GM21367 (cell line): ENCODE measurements at regions not wholly inside any gene's neighbourhood (a gene's known extent, or its start where the extent isn't known, plus 50 kb on each side); places are given as distances from the start of the nearest gene placed in this dataset.
"Not testable (repeated sequence)": the region's sequence is repeated elsewhere in the genome, so short reads cannot be mapped to it uniquely, and the experiment has no call there.

ENCODE experiments used
- ATAC-seq: cut with Tn5 transposase; IDR thresholded peaks from one replicate; pipeline ENCODE4 v1.9.1; 2021; ENCODE audit not compliant: unreplicated experiment

DNA sequence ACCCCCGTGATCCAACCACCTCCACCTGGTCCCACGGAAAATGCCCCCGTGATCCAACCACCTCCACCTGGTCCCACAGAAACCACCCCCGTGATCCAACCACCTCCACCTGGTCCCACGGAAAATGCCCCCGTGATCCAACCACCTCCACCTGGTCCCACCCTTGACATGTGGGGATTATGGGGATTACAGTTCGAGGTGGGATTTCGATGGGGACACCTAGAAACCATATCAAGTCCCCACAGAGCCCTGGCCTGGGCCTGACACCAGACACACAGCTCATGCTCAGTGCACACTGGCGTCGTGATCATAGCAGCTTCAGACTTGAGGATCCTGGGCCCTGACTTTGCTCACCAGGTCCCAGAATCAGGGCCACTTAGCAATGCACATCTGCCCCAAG lies 637.7 kb downstream of the TBC1D22A start:
- ATAC-seq = not testable (repeated sequence)

DNA sequence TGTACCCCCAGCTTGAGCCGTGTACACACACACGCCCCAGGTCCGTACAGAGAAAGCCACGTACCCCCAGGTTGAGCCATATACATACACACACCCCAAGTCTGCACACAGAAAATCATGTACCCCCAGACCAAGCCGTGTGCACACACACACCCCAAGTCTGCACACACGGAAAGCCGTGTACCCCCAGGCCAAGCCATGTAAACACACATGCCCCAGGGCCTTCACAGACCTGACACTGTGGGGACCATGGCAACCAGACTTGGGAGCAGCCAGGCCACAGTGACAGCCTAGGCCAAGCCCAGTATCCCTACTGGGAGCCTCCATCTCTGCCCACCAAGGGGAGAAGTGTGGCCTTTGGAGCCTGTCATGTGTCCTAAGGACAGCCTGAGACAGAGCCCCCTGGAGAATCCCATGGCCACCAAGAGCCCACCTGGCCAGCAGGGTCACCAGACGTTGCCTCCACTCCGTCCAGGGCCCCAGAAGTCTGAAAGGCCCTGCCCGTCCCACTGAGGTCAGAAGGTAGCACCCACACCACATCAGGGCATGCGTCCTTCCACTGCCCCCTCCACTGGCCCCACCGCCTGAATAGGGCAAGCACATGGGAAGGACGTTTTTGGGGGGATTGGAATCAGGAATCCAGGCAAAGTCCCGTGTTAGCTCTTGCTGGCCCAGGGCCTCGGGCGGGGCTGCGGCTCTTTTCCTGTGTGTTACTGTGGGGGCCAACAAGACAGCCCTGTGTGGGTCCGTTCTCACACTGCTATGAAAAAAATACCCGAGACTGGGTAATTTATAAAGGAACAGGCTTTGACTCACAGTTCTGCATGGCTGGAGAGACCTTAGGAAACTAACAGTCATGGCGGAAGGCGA lies 636.7 kb downstream of the TBC1D22A start:
- ATAC-seq = no peak

DNA sequence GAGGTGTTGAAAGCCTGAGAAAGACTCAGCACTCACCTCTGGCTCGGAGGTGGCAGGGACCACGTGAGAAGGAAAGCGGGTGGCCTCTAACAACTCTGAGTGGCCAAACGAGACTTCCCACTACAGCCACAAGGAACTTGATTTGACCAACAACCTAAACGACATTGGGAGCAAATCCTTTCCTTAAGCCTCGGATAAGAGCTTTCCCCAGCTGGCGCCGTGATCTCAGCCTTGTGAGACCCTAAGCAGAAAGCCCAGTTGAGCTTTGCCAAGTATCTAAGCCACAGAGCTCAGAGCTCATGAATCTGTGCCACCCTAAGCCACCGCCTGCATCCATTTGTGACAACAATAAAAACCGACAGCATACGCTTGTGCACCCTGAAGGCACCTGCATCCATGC lies 636.0 kb downstream of the TBC1D22A start:
- no peak for ATAC-seq

DNA sequence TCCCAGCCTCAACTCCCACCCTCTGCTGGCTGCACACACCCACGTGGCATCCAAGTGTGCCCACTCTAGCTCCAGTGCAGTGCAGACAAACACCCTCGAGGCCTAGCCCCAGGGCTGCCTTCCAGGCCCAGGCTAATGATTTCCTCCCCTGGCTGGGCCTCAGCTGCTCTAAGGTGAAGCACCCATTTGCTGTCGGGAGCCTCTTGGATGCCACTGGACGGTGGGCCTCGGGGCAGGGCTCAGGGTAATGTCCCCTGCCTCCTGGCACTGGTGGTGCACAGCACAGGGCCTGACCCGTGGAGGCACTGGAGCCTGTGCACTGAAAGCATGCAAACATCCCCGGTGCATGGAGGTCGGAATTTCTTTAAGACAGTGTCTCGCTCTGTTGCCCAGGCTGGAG lies 635.2 kb downstream of the TBC1D22A start:
- ATAC-seq = no peak

DNA sequence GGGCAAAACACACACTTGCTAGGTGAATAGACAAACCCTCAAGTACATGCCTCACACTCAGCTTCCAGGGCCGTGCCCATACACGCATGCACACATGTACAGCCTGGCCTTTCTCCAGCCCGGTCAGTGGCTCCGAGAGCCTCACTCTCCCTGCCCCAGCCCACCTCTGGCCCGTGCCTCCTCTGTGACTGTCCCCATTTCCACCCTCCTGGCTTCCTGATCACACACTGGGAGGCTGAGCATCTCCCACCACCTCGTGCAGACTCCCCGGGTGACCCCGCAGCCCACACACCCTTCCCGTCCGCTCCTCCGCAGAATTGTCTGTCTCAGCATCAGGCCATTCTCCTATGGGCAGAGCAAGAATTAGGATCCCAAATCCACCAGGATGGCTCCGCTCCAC lies 634.1 kb downstream of the TBC1D22A start:
- ATAC-seq = no peak

DNA sequence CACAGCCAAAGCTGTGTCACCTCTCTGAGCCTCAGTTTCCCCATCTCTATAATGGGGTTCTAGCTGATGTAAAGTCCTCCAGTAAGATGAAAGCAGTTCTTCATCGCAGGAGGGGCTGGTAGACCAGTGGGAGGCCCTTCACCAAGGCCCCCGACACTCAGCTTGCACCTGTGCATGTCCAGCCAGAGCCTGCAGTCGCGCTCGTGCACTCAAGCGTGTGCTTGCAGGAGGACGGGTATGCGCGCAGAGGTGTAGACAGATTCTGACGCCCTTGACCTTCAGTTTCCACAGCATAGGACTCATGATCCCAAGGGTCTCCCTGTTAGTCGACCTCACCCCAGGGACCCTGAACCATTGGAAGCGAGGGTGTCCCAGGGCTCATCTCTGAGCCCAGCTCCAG lies 633.7 kb downstream of the TBC1D22A start:
- ATAC-seq = no peak

DNA sequence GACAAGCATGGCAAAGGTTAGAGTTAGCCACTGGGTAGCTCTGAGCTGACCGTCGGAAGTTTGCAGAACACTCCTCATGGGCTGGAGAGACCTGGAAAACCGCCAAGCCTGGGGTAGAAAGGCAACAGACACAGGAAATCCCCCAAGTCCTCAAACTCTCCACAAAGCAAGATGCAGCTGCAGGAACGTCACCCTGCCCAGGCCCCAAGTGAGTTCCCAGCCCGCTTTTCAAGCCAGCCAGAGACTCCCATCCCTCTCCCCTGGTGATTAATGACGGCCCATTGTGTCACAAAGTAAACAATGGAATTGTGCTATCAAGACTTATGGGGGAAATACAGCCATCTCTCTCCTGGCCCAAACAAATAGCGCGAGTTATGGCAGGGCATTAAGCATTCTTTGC lies 633.0 kb downstream of the TBC1D22A start:
- ATAC-seq = no peak

DNA sequence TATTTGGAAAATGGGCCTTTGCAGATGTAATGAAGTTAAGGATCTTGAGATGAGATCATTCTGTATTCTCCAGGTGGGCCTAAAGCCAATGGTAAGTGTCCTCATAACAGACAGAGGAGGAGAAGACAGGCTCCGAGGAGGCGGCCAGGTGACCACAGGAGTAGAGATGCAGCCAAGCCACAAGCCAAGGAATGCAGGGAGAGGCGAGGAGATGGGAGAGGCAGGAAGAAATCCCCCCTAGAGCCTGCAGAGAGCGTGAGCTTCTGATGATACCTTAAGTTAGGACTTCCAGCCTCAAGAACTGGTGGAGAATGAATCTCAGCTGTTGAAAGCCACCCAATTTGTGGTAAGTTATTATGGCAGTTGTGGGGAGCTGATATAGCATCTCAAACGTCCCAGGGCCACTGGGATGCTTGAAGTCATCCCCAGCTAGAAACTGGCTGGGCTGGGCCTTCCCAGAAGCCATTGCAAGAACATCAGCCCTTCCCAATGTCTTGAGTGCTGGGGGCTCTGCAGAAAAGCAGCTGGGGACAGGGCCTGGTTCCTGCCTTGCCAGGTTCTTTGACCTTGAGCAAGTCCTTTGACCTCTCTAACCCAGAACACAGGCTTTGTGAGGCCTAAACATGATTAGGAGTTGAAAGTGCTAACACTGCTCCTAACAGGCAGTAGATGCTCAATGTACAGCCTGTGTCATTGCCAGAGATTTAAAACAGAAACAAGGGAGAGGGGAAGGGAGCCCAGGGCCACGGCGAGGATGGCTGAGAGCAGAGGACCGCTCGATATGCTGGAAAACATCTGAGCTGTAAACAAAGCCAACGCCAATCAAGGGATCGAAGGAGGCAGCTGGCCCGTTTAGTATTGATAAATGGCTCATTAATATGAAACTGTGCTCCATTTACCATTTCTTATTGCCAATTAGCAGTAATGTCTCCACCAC lies 632.3 kb downstream of the TBC1D22A start:
- no peak for ATAC-seq

DNA sequence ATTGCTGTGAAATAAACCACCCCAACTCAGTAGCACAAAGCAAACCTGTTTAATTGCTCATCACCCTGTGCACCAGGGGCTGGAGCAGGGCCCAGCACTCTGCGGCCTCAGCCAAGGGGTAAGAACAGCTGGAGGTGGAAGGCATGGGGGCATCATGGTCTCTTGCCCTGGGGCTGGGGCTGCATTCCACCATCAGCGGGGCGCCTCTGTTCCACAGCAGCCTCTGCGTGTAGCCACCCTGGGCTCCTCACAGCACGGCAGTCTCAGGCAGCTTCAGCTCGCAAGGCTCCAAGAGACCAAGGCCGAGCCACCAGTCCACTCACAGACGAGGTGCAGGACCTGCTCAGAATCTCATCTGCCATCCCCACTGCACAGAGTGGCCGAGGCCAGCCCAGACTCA lies 630.7 kb downstream of the TBC1D22A start:
- no peak for ATAC-seq

DNA sequence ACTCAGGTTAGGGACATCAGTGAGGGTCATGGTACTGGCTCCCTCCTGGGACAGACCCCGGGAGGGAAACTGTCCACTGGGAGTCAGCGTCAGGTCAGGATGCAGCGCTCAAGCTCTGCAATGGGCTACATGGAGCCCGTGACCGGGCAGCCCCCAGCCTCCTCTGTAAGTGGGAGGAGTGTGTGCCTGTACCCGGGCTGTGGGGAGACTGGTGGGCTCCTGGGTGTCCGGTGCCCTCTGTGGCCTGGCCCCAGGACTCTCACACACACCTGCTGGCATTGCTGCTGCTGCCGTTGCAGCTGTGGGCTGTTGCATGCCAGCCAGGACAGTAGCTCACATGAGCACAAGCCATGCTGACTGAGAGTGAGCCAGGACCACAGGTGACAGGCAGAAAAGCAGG lies 630.3 kb downstream of the TBC1D22A start:
- no peak for ATAC-seq

DNA sequence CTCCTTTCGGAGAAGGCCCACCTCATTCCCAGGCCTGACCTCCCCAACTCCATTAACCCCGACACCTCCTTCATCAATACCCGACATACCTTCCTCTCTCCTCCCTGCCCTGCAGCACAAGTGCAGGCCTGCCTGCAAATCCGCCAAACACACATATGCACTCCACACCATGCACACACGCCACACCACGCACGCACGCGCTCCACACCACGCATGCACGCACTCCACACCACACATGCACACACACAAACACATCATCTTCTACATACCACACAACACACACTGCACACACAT lies 629.6 kb downstream of the TBC1D22A start:
- ATAC-seq = no peak

DNA sequence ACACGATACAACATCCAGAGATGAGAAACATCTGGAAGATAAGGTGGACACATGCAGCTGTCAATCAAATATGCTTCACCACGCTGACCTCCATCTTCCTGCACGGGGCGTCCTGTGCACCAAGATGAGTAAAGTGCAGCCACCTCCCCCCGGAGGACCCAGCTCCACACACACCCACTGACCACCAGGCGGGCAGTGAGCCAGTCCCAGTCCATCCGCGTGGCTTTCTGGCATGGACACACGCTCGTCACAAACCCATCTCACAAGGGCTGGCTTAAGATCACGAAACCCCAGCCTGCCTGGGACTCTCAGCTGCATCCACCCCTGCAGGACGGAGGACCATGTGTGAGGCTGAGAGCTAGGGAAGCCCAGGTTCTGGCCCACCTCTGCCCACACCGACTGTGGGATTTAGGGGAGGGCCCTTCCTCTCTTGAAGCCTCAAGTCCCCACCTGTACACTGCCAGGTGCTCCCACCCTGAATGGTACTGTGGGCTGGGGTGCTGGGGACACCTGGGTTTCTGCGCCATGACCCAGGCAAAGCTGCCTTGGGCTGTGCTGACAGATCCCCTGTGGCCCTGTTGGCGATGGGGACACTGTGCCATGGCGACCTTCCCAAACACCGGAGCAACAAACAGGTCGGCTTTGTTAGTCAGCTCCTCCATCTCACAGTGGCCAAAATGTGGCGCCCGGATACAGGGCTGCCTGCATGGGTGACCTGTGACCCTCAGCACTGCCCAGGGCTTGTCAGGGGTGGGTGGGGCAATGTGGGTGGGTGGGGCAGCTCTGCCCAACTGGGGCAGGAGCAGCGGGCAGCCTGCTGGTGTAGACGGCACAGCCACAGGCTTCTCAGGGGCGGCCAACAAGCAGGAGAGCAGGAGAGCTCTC lies 629.0 kb downstream of the TBC1D22A start:
- no peak for ATAC-seq

DNA sequence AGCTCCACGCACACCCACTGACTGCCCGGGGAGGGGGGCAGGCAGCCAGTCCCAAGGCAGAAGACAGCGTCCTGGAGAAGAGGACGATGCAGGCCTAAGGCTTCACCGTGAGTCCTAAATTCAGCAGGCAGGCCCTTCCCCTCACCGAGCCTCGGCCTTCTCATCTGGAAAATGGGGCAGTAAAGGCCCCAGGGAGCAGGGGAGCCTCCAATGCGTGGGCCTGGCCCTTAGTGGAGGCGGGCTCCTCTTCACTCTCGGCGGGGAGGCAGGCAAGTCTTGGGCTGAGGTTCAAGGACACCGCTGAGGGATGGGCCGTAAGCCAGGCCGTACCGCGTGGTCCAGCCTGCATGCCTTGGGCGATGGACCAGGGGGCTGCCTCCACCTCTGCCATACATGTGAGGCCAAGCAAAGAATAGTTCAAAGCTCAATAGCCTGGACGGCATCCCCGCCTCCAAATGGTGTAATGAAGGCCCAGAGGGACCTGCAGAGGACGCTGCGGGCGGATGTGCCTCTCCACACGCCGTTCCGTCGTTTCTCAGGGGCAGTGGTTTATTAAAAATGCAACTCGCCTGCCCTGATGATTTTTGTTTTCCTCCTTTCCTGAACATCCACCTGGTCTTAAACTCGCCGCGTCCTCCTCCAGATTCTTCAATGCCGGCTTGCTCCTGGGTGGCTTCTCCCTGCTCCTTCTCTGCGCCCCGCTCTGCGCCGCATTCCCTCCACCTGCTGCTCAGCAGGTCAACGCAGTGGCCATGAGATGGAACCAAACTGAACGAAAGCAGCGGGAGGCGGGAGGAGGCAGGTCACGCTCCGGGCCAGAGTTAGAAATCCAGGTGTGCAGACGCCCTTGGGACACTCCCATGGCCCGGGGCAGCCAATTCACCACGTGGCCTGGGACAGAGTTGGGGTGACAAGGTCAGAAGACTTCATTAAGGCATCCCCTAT lies 627.8 kb downstream of the TBC1D22A start:
- no peak for ATAC-seq

DNA sequence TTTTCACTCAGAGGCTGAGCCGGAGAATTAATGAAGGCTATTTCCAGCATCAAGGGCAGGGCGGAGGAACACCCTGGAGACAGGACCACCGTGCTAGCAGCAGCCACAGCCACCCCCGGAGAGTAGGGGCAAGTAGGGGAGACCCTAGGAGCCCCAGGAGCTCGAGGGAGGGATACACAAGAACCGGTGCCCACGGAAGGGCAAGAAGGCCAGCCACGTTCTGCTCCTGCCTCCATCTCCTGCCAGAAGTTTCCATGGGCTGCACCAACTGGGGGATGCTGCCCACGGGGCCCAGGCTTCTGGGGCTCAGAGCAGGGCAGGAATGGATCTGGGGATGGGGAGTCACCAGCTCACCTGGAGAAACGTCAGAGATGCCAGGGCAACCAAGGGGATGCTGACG lies 626.8 kb downstream of the TBC1D22A start:
- no peak for ATAC-seq

DNA sequence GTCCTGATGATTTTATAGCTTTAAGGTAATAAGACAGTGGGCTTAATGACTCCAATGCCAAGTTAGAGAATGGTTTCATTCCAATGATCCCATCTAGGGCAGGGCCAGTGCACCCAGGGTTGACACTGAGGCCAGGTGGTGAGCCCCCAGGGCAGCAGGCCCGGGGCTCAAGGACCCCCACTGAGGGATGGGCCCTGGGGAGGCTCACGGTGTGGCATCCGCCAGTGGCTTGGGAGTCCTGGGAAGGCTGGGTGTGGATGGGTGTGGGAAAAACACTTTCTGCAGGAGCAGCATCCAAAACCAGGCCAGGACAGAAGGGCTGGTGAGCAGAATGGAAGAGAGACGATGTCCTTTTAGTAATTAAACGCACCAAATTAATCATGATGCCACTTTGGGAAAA lies 626.3 kb downstream of the TBC1D22A start:
- no peak for ATAC-seq

DNA sequence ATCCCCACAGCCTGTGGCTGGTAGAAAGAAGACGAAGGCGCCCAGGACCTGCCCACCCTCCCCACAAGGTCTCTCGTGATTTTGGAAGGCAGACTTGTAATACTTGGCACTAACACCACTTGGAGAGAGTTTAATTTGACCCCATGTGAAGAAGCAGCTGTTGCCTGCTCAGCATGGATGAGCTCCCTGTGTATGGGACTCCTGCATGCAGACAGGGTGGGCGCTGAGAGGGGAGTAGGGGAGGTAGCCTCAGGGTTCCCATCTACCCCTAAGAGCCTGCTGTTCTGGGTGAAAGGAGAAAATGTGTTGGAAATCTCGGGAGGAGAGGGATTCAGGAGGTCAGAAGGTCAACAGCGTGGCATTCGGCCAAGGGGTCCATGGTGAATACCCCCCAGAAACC lies 625.9 kb downstream of the TBC1D22A start:
- no peak for ATAC-seq

DNA sequence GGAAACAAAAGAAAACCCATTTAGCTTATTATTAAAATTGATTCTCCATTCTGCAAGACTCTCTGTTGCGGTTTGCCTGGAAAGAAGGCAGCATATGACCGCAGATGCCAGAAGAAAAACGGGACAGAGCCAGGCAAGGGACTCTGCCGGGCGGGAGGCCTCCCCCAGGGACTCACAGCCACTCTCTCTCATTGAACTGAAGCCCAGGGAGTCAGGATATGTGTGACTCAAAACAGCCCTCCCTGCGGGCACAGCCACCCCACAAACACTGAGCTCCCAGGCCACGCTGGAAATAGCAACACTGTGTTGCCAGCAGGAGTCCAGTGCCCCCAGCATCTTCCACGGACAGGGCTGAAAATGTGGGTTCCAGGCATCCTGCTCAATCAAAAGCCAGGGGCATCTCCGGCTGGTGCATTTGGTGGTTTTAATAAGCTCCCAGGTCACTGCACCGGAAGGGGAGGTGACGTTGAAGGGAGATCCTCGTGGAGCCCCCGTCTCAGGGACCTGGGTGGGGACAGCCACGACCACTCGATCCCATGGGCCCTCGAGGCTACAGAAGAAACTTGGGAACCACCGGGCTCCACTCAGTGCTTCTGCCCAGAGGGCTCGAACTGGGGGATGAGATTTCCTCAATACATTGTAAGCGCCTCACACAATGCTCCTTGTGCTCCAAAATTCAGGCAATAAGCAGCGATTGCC lies 624.5 kb downstream of the TBC1D22A start:
- no peak for ATAC-seq

DNA sequence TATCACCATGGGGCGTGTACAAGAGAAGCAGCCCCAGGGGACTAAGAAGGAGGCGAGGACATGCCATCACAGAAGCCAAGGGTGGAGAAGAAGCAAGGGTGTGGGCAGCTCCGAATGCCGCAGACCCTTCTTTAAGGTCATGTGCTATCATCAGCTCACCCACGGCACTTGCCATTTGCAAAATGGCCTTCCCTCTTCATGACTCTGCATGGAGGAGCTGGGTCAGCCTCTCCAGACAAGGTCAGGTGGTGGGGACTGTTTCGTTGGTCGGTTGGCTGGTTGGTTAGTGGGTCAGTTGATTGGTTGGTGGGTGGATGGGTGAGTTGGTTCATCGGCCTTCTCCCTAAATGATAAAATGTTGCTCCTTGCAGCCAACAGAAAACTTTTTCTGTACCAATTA lies 622.5 kb downstream of the TBC1D22A start:
- no peak for ATAC-seq

DNA sequence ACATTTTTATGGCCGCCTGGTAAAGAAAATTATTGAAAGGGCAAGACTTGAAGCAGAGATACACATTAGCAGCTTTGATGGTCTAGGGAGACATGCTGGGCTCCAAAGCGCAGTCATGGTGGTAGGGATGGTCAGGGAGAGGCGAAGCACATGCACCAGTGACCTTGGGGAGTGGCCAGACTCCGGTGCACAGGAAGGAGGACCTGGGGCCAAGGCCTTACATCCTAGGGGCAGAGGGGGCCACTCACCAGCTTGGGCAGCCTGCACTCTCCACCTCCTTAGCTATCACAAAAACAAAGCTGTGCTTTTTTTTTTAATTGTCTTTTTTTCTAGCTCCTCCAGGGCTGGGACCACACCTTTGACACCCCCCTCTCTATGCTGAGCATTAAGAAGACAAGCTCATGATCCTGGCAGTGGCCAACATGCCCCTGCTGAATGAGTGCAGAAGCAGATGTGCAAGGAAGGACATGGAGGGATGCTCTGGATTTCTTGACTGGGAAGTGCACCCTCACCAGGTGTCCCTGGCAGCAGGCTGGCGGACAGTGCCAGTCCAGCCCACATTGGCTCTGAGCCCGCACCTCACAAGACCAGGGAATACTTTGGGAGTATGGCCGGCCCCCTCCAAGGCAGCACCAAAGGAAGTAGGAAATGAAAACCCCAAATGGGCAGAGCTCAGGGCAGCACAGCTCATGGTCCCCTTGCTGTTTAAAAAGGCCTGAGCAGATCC lies 619.9 kb downstream of the TBC1D22A start:
- no peak for ATAC-seq
